Activated CD4-positive, alpha-beta T cell treated with anti-CD3 and anti-CD28 coated beads, Interleukin-2, amount 50 U/mL, for 16 hours (primary cell): ENCODE measurements at regions not wholly inside any gene's neighbourhood (a gene's known extent, or its start where the extent isn't known, plus 50 kb on each side); places are given as distances from the start of the nearest gene placed in this dataset.
"Not testable (repeated sequence)": the region's sequence is repeated elsewhere in the genome, so short reads cannot be mapped to it uniquely, and the experiment has no call there.

Source experiments
- DNase-seq: peaks from one replicate; pipeline ENCODE4 v3.0.0-alpha.2; 2020

DNA sequence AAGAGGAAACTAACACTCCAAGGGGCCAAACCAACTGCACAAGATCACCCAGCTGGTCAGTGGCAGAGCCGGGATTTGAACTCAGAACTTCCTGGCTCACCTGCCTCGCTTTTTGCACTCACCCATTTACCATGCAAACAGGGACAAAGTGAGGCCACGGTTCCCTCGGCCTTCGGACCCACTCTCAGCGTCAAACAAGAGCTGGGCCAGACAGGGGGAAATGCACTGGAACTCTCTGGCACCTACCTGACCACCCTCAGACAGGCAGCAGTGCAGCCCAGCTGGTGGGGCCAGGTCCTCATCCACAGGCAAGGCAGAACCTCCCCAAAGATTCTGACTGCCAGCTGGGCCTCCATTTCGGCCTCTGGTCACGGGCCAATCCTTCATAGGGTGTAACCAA is 93.7 kb upstream of the SRSF6 start:
- no peak for DNase-seq

DNA sequence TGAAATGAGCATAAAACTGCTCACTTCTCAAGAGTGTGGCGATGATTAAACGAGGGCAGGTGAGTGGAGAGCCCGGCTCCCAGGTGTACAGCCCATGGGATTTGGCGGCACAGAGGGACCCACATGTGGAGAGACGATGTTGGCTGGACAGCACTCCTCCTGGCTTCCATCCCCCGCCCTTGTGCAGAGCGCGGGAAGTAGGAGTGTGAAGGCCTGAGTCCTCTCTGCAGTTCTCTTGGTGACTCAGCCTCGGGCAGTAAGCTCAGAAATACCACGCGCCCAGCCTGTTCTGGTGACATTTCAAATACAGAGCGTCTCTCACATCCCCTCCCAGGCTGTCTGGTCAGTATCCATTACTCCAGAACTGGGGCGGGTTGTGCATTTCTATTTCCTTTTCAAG is 94.2 kb upstream of the SRSF6 start:
- DNase-seq, result no peak

DNA sequence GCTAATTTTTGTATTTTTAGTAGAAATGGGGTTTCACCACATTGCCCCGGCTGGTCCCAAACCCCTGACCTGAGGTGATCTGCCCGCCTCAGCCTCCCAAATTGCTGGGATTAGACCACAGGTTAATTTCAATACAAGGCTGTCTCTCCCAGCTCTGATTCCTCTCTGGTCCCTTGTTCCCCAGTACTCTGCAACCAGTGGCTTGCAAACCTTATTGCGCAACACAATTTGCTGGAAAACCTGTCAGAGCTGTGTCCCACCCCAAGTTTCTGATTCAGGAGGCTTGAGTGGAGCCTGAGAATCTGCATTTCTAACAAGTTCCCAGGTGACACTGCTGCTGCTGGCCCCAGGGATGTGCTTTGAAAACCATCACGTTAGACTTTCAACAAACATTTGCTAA is 96.2 kb upstream of the SRSF6 start:
- no peak for DNase-seq

DNA sequence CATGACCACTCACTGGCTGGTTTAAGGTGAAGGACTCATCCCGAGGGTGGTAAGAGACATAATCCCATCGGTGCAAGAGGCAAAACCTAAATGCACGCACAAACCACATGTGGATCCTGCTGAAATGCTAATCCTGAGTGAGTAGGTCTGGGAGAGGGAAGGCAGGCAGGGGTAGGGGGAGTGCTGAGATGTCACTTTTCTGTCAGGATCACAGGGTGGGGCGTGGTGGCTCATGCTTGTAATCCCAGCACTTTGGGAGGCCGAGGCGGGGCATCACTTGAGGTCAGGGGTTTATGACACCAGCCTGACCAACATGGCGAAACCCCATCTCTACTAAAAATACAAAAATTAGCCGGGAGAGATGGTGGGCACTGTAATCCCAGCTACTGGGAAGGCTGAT is 97.7 kb upstream of the SRSF6 start:
- DNase-seq, result no peak

DNA sequence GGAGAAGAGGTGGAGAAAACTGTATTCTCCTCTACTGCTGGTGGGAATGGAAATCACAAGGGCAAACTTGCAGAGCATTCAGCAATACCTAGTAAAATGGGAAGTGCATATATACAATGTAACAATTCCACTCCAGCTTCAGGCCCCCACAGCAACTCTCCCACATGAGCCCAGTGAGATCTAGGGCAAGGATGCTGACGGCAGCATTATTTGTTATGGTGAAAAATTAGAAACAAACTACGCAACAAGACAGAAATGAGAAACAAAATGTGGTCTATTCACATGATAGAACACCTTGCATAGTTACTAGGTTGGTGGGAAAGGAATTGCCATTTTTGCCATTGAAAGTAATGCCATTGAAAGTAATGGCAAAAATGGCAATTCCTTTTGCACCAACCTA is 98.9 kb upstream of the SRSF6 start:
- no peak for DNase-seq

DNA sequence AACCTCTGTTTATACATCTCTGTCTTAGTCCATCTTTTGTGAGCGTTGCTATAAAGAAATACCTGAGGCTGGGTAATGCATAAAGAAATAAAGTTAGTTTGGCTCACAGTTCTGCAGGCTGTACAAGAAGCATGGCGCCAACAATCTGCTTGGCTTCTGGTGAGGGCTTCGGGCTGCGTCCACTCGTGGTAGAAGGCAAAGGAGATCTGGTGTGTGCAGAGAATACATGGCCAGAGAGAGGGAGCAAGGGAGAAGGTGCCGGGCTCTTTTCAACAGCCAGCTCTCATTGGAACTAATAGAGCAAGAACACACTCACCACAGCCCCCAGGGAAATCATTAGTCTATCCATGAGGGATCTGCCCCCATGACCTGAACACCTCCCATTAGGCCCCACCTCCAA is 100.3 kb upstream of the SRSF6 start:
- no peak for DNase-seq

DNA sequence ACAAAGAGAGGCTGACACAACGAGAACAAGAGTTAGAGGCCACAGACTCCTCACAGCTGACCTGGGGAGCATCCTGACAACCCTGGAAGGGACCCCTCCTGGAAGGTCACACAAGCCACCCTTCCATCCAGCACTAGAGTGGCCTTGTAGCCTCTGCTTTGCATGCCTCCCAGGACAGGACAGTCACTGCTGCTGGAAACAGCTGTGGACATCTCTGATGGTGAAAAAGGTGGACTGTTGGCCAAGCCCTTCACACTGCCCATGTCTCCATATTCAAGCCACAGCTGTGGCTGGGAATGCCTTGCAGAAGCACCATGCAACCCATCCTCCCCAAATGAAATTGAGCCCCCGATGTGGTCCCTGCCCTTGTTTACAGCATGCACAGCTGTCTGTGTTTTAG is 102.1 kb upstream of the SRSF6 start:
- DNase-seq, result no peak

DNA sequence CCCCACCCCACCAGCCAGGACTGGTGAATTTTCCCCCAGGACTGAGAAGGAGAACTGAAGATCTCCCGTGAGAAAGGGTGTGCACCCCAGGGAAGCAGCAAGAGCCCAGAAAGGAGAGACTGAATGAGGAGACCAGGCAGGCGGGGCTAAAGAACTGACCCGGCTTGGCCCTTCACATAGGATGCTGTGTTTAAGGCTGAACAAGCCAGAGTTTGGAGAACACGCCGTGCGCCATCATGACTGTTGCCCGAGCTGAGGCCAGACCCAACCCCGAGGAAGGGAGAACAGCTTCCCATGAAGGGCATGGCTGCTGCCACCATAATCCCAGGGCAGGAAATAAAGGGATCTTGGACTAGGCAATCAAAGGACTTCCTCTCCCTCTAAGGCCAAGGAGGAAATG is 104.7 kb upstream of the SRSF6 start:
- no peak for DNase-seq

DNA sequence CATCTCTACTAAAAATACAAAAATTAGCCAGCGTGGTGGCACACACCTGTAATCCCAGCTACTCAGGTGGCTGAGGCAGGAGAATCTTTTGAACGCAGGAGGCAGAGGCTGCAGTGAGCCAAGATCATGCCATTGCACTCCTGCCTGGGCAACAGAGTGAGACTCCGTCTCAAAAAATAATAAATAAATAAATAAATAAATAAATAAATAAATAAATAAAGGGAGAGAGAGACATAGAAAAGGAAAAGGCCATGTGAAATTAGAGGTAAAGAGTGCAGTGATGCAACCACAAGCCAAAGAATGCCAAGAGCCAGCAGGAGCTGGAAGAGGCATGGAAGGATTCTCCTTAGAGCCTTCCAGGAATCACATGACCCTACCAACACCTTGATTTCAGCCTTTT is 107.0 kb upstream of the SRSF6 start:
- DNase-seq, result not testable (repeated sequence)

DNA sequence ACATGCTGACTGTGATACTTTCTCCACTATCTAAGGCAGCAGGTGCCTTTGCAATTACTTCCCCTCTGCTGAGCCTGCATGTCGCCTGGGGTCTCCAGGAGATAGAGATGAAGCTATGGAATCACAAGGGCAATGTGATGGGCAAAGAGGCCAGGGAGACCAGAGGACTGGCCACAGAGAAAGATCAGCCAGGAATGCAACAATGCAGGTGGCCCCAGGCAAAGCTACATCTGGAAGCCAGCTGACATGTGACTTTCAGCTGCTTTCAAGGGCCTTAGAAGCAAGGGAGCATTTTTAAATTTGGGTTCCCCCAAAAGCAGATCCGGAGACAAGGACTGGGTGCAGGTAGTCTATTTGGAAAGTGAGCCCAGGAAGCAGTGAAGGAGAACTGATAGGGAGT is 107.9 kb upstream of the SRSF6 start:
- DNase-seq, result no peak

DNA sequence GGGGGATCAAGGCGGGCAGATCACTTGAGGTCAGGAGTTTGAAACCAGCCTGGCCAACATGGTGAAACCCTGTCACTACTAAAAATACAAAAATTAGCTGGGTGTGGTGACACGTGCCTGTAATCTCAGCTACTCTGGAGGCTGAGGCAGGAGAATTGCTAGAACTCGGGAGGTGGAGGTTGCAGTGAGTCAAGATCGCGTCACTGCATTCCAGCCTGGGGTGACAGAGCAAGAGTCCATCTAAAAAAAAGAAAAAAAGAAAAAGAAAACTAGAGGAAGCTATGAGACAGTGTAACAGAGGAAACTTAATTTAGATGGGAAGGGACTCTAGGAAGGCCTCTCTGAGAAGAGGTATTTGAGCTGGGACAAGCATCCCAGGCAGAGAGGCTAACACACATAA is 109.9 kb upstream of the SRSF6 start:
- not testable (repeated sequence) for DNase-seq

DNA sequence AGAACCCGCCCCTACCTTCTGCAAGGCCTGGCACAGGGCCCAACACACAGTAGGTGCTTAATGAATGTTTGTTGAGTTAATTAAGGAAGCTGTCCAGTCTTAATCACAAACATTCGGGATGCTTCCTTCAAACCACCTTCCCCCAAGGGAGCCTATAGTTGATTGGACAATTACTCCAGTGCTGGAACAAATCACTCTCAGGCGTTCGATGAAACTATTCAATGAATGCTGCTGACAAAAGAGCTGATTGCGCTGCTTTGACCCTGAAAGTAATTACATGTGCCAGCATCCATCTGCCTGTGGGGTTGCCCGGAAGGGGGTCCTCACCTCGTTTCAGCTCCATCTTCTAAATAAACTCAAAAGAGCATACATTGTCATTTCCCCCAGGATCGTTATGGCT is 112.0 kb upstream of the SRSF6 start:
- no peak for DNase-seq

DNA sequence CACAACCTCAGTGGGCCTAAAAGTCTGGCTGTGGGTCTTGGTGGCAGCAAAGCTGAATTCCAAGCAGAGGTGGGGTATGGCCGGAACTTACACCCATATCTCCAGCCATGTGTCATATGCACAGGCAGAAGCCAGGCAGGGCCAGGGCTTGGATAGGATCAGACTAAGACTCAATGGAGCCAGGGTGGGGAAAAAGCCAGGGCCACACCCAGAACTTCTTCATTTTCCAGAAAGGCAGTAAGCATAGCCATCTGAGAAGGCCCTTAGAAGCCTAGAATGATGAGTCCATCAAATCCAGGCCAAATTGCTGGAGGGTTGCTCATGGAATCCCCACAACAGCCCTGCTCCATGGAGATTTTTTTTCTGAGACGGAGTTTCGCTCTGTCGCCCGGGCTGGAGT is 116.2 kb upstream of the SRSF6 start:
- DNase-seq, result no peak

DNA sequence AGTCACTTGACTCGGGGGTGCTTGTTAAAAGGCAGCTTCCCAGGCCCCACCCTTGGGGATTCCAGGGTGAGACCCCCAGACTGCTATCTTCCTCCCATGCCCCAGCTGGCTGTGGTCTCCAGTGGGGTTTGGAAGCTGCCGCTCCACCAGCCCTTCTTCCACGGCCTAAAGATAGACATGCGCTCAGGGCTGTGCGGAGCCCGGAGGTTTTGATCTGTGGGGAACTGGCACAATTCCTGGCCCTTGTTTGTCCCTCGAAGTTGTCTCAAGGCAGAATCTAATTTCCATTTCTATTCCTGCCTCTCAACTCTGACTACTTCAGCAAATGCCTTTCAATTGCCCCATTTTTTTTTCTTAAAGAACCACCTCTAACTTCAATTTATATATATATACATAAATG is 120.7 kb upstream of the SRSF6 start:
- no peak for DNase-seq

DNA sequence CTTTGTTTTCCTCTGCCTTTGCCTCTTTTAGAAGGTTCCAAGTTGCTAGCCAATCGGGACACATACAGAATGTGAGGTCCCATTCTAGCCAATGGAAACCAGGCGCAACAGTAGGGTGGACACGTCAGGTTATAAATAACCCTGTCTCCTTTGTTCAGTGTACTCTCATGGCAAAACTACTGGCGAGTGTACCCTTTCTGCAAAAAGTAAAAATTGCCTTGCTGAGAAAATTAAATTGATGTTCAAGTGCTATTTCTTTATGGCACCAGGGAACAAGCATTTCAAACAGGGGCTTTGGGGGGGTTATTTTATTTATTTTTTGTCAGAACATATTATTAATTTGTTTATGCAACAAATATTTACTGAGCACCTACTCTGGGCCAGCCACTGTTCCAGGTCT is 123.6 kb upstream of the SRSF6 start:
- no peak for DNase-seq

DNA sequence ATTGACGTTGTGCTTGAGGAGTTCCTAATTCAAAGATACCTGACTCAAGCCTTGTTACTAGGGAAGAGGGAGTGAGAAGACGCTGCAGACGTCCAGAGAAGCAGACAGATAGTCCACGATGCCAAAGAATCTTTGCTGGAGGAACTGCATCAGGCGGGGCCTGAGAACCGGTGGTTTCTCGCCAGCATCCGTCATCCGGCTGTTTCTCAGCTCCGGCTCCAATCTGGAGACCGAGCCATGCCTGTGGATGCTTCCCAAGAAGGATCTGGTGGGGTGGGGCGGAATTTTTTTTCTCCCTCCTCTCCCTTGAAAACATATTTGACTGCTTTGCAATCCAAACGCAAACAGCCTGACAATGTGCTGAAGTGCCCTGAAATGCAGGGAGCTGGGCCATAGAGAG is 125.8 kb upstream of the SRSF6 start:
- DNase-seq, result no peak

DNA sequence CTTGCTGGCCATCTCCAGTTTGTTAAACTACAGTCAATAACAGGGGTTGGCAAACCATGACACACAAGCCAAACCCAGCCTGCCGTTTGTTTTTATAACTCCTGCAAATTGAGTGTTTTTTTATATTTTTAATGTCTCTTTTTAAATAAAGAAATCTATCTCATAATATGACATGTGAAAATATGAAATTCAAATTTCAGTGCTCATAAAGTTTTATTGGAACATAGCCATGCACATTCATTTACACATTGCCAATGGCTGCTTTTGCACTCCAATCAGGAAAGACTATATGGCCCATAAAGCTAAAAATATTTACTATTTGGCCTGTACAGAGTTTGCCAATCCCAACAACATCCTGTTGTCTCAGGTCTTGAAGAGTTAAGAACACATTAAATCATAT is 129.0 kb upstream of the SRSF6 start:
- DNase-seq, result no peak

DNA sequence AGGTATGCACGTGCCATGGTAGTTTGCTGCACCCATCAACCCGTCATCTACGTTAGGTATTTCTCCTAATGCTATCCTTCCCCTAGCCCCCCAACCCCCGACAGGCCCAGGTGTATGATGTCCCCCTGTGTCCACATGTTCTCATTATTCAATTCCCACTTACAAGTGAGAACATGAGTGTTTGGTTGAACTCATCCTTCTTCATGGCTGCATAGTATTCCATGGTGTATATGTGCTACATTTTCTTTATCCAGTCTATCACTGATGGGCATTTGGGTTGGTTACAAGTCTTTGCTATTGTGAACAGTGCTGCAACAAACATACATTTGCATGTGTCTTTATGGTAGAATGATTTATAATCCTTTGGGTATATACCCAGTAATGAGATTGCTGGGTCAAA is 130.5 kb upstream of the SRSF6 start:
- not testable (repeated sequence) for DNase-seq

DNA sequence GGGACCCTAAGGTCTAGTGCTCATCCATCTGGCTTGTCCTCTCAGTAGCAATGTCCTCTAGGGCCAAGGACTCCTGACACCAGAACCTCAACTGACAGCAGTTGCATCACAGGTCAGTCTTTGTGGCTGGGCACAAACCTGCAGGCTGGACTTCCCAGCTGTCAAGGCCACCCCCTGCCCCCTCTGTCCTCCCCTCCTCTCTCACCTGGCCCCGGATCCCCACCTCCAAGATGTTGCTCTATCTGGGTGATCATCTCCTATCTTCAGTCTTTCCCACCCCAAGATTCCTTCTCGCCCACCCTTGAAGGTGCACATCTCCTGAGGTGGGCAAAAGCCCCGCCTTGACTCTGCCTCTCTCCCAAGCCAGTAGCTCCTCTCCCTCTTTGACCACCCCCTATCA is 131.8 kb upstream of the SRSF6 start:
- no peak for DNase-seq

DNA sequence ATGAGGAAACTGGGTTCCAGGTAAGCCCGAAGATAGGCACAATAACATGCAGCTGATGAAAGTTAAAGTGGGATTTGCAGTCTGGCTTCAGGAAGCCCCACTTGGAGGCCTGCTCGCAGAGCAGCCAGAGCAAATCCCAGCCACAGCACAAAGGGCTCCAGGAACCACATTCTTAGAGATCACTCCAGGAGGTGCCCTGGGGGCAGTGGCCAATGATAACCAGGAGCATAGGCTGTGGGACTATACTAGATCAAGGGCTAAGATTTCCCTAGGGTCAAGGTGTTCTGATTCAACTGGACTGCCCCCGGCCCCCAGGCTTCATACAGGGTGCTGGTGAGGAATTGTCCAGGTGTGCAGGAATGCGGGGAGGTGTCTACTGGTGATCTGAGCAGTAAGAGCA is 133.9 kb upstream of the PTPRT start:
- no peak for DNase-seq

DNA sequence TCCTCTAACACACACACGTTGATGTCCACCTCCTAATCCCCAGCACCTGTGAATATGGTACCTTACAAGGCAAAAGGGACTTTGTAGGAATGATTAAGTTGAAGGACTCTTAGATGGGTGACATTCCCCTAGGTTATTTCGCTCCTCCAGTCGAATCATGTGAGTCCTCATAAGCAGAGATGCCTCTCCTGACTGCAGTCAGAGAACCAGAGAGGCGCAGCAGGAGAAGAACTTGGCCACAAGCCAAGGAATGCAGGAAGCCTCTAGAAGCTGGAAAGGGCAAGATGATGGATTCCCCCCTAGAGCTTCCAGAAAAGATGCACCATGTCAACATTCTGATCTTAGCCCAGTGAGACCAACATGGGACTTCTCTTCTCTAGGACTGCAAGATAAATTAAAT is 133.1 kb upstream of the PTPRT start:
- no peak for DNase-seq

DNA sequence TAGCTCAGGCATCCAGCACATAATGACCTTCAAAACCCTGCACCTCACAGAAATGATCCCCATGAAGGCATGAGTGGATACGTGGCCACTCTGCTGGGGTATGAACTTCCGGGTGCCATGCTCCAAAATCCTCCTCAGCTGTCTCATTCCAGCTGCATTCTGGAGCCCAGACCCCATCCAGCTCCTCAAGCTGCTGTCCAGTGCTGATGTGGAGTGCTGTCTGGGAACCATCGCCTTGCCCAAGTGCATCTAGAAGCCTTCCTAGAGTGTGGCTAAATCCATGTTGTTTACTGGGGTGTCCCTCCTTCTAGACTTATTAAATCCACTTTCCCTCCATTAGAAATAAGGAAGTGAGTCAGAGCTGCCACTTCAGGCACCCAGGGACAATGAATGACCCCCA is 130.8 kb upstream of the PTPRT start:
- no peak for DNase-seq

DNA sequence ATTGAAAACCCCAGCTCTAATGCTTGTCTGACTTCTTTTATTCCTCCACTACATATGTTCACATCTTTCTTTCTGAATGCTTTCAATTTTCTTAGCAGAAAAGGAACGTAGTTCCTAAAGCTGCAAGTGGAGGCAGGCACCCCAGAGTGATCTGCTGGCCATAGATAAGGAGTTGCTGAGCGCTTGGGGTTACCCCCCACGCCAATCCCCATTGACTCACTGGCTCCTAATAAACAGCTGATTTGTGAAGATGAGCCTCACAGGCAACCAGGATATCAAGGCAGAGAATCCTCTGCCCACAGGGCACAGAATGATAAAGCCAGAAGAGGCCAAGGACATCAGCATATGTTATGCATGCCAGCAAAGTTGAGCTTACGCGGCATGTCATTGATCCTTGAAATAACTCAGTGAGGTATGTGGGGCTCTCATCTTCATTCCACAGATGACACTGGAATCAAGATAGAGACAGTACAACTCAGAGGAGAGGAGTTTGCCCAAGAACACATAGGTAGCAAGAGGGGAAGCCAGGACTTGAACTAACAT is 129.1 kb upstream of the PTPRT start:
- DNase-seq, result no peak

DNA sequence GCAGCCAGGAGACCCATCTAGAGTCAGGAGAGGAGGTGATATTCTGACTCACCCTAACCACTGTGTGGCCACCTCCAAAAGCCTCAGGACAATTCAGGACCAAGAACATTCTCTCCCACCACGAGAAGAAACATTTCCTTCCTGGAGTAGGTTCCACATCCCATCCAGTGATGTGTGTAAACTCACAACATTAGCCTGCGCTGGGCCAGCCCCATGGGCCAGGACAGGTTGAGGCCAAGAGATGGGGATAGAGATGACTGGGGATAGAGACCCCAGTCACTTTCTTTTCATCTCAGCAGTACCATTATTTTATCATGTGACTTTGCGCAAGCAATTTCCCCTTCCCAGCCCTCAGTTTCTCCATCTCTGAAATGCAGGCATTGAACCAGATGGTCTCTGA is 126.6 kb upstream of the PTPRT start:
- no peak for DNase-seq

DNA sequence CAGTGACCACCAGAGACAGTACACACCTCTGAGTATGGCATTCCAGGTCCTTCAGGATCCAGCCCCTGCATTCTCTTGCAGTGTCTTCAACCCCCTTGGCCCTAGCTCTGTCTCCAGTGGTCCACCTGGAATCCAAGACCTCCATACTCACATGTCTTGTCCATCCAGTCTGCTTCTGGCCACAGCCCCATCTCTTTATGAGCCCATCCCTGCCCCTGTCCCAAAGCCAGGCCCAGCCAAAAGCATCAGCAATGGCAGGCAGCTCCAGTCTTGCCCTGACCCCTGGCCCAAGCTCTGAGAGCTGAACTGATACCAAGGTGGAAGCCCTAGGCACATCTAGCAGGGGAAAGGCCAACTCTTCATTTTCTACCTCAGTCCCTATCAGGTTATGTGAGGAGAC is 119.6 kb upstream of the PTPRT start:
- no peak for DNase-seq

DNA sequence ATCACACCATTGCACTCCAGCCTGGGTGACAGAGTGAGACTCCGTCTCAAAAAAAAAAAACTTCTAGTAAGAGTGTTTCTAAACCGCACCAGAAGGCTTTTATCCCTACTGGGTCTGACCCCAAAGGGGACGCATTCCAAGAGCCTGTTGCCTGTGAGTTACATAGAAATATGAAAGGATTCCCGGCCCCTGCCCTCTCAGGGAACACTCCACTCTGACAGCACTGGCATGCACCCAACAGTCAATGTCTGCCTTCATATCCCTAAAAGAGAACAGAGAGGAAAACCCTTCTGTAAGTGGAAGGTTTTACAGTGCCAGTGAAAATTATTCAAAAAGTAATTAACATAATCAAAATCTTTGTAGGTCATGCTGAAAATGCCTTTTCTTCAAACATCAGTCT is 117.1 kb upstream of the PTPRT start:
- DNase-seq, result no peak
